ENCODE measurements at regions not wholly inside any gene's neighbourhood (a gene's known extent, or its start where the extent isn't known, plus 50 kb on each side); places are given as distances from the start of the nearest gene placed in this dataset.

DNA sequence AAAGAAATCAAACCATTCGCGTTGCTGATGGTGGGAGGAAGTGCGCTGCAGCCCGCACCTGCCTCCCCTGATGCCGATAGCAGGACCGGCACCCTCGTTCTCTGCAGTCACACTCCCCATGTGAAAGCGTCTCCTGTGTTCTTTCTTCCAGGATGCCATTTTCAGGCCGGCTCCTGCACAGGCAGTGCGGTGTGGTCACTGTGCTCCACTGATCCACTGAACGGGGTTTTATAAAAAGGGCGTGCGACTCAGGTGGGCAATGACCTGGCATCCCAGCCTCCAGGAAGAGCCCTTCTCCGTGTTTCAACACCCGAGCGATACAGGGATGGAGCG is 88.3 kb upstream of the SNTG2 start:
- H4K20me1 ChIP-seq (ENCODE audit: insufficient read depth, poor library complexity, severe bottlenecking): no peaks in the 10 kb centered on the region
- H3K27me3 ChIP-seq: no peaks in the 10 kb centered on the region
- no peaks in the 10 kb centered on the region for H3K36me3 ChIP-seq (replicated peaks; ENCODE audit: insufficient read depth, low read depth)
- no peak overlapping the region for H2AFZ ChIP-seq
- H3K9me2 ChIP-seq (replicated peaks; ENCODE audit: insufficient read depth): no peaks in the 10 kb centered on the region
- no peak for TF ChIP-seq EZH2 (IDR thresholded peaks at IDR 0.05; ENCODE audit: borderline replicate concordance)
- TF ChIP-seq EZH2phosphoT487 (IDR thresholded peaks at IDR 0.05; ENCODE audit: low read depth, severe bottlenecking, unreplicated experiment): no peak
- TF ChIP-seq, protein P1, sequence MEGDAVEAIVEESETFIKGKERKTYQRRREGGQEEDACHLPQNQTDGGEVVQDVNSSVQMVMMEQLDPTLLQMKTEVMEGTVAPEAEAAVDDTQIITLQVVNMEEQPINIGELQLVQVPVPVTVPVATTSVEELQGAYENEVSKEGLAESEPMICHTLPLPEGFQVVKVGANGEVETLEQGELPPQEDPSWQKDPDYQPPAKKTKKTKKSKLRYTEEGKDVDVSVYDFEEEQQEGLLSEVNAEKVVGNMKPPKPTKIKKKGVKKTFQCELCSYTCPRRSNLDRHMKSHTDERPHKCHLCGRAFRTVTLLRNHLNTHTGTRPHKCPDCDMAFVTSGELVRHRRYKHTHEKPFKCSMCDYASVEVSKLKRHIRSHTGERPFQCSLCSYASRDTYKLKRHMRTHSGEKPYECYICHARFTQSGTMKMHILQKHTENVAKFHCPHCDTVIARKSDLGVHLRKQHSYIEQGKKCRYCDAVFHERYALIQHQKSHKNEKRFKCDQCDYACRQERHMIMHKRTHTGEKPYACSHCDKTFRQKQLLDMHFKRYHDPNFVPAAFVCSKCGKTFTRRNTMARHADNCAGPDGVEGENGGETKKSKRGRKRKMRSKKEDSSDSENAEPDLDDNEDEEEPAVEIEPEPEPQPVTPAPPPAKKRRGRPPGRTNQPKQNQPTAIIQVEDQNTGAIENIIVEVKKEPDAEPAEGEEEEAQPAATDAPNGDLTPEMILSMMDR (IDR thresholded peaks at IDR 0.05; ENCODE audit: poor library complexity): no peak
- H3K9me3 ChIP-seq (ENCODE audit: low read depth): no peaks in the 10 kb centered on the region
- H3K4me3 ChIP-seq: no peak overlapping the region
- no peak for DNase-seq (ENCODE audit: low spot score)
- no peak overlapping the region for H3K27ac ChIP-seq
- 83% methylated on average over 17 of the region's 17 CpGs for WGBS (ENCODE audit: low lambda C conversion rate, missing lambda C conversion rate)
- peaks cover 4% of the 10 kb centered on the region for H3K4me1 ChIP-seq (ENCODE audit: insufficient read depth)
- no peaks in the 10 kb centered on the region for H3K79me2 ChIP-seq
- no peak overlapping the region for H3K4me2 ChIP-seq

DNA sequence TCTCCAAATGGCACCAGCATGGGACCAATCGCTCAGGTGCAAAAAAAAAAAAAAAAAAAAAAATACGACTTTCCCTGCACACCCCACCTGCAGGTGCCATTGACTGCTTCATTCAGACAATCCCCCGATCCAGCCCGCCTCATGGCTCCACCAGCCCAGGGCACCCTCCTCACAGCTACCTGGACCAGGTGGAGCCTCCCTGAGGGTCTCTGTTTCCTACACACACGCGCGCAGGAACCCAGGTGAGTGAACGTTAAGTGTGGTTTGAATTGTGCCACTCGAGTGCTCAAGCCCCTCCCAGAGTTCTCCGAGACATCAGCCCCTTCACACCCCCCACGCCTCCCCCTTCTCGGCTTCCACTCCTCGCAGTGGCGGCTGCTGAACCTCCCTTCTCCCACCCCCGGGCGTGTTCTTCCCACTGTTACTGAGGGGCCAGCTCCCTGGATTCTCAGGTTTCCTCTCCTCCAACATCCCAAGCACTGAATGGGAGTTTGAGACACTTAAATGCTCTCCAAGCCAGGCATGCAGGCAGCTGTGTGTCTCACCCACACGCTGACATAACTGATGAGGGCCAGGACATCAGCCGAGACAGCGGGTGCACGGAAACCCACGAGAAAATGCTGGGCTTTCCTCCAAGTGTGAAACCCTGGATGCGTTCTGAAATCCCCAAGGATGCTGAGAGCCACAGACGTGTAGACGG is 88.8 kb upstream of the SNTG2 start:
- TF ChIP-seq EZH2phosphoT487 (IDR thresholded peaks at IDR 0.05; ENCODE audit: low read depth, severe bottlenecking, unreplicated experiment) (no peak), EZH2 (IDR thresholded peaks at IDR 0.05; ENCODE audit: borderline replicate concordance) (no peak)
- TF ChIP-seq, protein P1 (IDR thresholded peaks at IDR 0.05; ENCODE audit: poor library complexity): no peak
- Histone ChIP-seq H3K27me3 (no peaks in the 10 kb centered on the region), H2AFZ (no peak overlapping the region), H3K4me3 (no peak overlapping the region), H3K27ac (no peak overlapping the region), H3K79me2 (no peaks in the 10 kb centered on the region), H3K36me3 (replicated peaks; ENCODE audit: insufficient read depth, low read depth) (no peaks in the 10 kb centered on the region), H4K20me1 (ENCODE audit: insufficient read depth, poor library complexity, severe bottlenecking) (no peaks in the 10 kb centered on the region), H3K9me2 (replicated peaks; ENCODE audit: insufficient read depth) (no peaks in the 10 kb centered on the region), H3K4me1 (ENCODE audit: insufficient read depth) (peaks cover 6% of the 10 kb centered on the region), H3K4me2 (no peak overlapping the region), H3K9me3 (ENCODE audit: low read depth) (no peaks in the 10 kb centered on the region)
- WGBS (ENCODE audit: low lambda C conversion rate, missing lambda C conversion rate): 57% methylated on average over 23 of the region's 24 CpGs
- no peak for DNase-seq (ENCODE audit: low spot score)

DNA sequence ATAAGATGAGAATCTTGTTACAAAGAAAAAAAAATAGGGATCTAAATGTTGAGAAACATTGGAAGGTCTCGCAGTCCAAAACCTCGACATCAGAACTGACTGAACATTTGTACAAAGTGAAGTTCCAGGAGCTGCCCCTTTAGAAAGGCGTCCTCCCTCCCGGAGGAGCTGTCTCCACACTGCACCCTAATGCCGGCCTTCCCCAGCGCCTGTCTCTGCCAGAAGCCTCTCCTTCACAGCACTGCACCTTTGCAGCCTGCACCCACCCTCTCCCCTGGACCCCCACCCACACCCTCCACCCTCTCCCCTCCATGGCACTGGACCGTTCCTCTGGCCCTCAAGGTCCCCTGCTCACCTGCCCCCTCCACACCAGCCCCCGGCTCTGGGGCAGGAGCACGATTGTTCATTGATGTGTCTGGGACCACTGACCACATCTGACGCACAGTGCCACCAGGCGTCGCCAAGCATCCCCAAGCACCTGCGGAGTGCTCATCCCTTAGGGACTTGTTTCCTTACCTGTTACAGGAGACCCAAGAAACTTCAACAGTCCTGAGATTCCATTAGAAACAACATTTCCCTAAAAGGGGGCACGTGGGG is 90.3 kb upstream of the SNTG2 start:
- Histone ChIP-seq H3K9me2 (replicated peaks; ENCODE audit: insufficient read depth) (no peaks in the 10 kb centered on the region), H3K27ac (no peak overlapping the region), H3K4me2 (no peak overlapping the region), H3K9me3 (ENCODE audit: low read depth) (no peaks in the 10 kb centered on the region), H3K4me1 (ENCODE audit: insufficient read depth) (peaks cover 14% of the 10 kb centered on the region), H3K79me2 (no peaks in the 10 kb centered on the region), H4K20me1 (ENCODE audit: insufficient read depth, poor library complexity, severe bottlenecking) (no peaks in the 10 kb centered on the region), H3K36me3 (replicated peaks; ENCODE audit: insufficient read depth, low read depth) (no peaks in the 10 kb centered on the region), H3K4me3 (no peak overlapping the region), H2AFZ (no peak overlapping the region), H3K27me3 (no peaks in the 10 kb centered on the region)
- WGBS (ENCODE audit: low lambda C conversion rate, missing lambda C conversion rate): 67% methylated on average over 13 of the region's 14 CpGs
- no peak for TF ChIP-seq EZH2 (IDR thresholded peaks at IDR 0.05; ENCODE audit: borderline replicate concordance)
- TF ChIP-seq, protein P1 (IDR thresholded peaks at IDR 0.05; ENCODE audit: poor library complexity): no peak
- no peak for TF ChIP-seq EZH2phosphoT487 (IDR thresholded peaks at IDR 0.05; ENCODE audit: low read depth, severe bottlenecking, unreplicated experiment)
- no peak for DNase-seq (ENCODE audit: low spot score)

Data from hepatocyte (in vitro differentiated cells).